HFF-Myc (cell line): ENCODE measurements at regions not wholly inside any gene's neighbourhood (a gene's known extent, or its start where the extent isn't known, plus 50 kb on each side); places are given as distances from the start of the nearest gene placed in this dataset.
"Not testable (repeated sequence)": the region's sequence is repeated elsewhere in the genome, so short reads cannot be mapped to it uniquely, and the experiment has no call there.

ENCODE experiments used
- DNase-seq: peaks from one replicate; pipeline ENCODE4 v3.0.0-alpha.2; 2011; ENCODE audit warnings: low read depth; ENCODE audit errors: extremely low read depth
- H3K4me3 ChIP-seq: replicated peaks from 2 replicates; pipeline ENCODE4 v1.5.1; 2011; ENCODE audit warnings: low read depth, mild to moderate bottlenecking, control low read depth, low read length
- TF ChIP-seq, protein P1 (sequence below): IDR thresholded peaks from 2 replicates; pipeline ENCODE4 v1.5.1; 2012; ENCODE audit warnings: mild to moderate bottlenecking, low read depth, low read length, control low read depth; ENCODE audit errors: missing control alignments

DNA sequence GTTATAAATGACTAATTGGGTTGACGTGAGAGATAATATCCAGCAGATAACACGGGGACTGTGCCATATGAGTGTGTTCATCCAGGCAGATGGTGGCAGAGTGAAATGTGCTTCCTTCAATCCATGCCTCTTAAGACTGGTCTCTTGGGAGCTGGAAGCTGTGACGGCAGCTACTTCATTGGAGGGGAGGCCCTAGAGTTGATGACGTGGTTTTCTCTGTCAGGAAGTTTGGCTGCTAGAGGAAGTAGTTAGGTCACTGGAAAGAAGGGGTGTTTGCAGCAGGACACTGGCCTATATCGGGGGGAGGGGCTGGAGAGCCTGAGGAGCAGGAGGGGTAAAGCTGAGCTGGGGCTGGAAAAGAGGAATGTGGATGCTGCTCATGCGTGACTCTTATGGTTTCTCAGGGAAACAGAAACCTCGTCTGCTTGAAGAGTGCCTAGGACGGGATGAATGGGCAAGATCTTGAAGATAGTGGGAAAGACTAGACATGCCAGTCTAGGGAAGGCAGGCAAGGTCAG, 3051.6 kb downstream of the RPIA start:
- not testable (repeated sequence) for DNase-seq

DNA sequence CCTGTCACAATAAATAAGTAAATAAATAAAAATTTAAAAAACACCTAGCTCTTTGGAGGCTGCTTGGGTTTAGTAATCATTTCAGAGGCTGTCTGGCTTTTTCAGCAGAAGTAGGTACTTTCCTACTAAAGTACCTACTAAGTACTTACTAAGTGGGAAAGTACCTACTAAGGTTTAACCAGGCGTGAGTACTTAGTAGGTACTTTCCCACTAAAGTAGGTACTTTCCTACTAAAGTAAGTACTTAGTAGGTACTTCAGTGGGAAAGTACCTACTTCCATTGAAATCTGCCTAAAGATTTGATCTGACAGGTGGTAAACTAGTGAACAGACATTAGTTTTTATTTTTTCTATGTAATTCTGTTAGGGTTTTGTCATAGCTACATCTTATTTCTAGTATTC, 3052.4 kb downstream of the RPIA start:
- DNase-seq, H3K4me3 ChIP-seq: not testable (repeated sequence)

More for the DNA sequence above, 3051.6 kb downstream of the RPIA start:
- H3K4me3 ChIP-seq = not testable (repeated sequence)

DNA sequence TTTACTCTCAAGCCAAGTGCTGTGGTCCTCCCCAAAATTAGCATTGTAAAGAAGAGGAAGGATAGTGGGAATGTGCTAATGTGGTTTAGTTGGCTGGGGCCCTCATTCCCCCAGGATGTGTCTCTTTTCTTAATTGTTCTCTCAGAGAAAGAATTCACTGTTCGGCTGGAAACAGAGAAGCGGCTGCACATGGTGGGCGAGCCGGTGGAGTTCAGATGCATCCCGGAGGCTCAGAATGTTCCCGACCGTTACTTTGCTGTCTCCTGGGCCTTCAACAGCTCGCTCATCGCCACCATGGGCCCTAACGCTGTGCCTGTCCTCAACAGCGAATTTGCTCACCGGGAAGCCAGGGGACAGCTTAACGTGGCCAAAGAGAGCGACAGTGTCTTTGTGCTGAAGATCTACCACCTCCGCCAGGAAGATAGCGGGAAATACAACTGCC, 3053.2 kb downstream of the RPIA start:
- H3K4me3 ChIP-seq, DNase-seq: not testable (repeated sequence)

DNA sequence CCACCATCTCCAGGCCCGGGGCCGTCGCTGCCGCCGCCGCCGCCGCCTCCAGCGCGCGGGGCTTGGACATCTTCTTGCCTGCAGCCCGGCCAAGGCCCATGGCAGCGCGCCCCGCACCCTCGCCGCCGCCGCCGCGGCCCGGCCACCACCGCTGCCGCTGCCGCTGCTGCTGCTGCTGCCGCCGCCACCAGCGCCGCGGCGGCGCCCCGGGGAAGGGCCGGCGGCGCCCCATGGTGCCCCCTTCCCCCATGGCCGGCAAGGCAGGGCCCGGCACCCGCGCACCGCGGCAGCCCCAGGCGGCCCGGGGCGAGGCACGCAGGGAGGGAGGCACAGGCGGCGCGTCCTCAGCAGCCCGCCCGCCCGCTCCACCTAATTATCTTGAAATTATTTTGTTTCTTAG, 3057.4 kb downstream of the RPIA start:
- no peak for DNase-seq
- TF ChIP-seq, protein P1, sequence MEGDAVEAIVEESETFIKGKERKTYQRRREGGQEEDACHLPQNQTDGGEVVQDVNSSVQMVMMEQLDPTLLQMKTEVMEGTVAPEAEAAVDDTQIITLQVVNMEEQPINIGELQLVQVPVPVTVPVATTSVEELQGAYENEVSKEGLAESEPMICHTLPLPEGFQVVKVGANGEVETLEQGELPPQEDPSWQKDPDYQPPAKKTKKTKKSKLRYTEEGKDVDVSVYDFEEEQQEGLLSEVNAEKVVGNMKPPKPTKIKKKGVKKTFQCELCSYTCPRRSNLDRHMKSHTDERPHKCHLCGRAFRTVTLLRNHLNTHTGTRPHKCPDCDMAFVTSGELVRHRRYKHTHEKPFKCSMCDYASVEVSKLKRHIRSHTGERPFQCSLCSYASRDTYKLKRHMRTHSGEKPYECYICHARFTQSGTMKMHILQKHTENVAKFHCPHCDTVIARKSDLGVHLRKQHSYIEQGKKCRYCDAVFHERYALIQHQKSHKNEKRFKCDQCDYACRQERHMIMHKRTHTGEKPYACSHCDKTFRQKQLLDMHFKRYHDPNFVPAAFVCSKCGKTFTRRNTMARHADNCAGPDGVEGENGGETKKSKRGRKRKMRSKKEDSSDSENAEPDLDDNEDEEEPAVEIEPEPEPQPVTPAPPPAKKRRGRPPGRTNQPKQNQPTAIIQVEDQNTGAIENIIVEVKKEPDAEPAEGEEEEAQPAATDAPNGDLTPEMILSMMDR = no peak
- no peak overlapping the region for H3K4me3 ChIP-seq

DNA sequence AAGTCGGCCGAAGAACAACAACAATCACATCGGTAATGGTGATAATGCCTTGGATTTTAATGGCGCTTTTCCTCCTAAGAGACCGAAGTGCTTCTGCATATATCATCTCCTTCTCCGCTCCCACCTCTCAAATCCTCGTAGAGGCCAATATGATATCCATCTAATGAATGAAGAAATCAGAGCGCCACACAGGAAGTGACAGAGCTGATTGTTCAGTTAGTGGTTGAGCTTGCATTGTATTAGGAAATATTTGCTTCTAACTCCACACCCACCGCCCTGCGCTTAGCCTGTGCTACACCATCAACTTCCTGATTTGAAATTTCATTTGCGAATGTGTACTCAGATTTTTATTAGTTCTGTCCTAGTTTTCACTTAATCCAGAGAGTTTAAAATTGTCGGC, 3058.2 kb downstream of the RPIA start:
- DNase-seq, H3K4me3 ChIP-seq: not testable (repeated sequence)

DNA sequence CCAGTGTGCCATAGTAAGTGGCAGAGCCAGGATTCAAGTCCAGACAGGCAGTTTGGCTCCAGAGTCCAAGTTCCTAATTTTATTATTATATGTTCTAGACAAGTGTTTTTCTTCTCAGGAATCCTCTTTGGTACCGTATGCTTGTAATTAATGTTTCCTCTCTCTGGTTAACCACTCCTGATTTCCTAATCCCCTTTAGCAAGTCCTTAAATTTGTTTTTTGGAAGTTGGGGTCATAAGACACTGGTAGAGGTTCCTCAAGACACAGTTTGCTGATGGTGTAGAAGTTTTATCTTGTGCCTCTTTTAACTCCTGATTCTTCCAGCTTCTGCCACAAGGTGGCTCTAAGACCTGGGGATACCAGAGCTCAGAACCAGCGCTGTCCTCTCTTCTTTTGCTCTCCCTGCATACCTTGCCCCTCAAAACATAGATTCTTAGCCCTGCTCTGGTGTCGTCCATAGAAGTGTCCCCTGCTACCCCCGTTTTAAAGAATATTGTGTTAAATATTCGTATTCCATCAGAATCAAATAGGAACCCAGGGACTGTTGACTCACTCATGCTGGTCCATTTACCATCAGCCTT, 3068.0 kb downstream of the RPIA start:
- not testable (repeated sequence) for DNase-seq, H3K4me3 ChIP-seq

DNA sequence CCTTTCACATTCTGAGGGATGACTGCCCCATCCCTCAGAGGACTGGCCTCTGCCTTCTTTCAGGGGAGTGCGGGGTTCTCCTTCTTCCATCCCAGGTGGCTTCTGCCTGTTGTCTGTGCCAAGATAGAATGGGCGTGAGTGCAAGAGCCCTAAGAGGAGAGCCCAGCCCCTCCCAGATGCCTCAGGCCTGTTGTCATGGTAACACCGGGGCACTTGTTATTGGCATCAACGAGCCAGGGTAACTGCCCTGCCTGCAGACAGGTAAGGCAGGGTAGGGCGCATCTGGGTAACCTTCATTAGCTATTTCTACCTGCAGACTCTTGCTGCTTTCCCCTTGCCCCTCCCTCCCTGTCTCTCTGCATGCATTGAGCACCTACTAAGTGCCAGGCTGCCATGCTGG, 3069.2 kb downstream of the RPIA start:
- not testable (repeated sequence) for DNase-seq, H3K4me3 ChIP-seq

DNA sequence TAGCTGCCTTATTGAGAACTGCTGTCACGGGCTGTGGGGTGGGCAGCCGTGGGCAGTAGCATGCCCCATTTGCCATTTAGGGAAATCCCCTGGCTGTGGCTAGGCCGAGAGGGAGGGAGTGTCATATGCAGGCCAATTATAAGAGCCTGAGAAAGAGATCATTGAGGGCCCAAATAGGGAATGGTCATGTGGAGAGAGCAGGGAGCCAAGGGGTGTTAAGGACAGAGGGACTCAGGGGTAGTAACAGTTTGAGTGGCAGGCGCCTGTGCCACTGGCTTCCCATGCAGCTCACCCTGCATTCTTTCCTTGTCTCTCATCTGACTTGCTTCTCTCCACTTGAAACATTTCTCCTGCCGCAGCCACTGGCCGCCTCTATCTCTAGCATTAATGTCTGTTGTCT, 3070.8 kb downstream of the RPIA start:
- not testable (repeated sequence) for H3K4me3 ChIP-seq, DNase-seq

DNA sequence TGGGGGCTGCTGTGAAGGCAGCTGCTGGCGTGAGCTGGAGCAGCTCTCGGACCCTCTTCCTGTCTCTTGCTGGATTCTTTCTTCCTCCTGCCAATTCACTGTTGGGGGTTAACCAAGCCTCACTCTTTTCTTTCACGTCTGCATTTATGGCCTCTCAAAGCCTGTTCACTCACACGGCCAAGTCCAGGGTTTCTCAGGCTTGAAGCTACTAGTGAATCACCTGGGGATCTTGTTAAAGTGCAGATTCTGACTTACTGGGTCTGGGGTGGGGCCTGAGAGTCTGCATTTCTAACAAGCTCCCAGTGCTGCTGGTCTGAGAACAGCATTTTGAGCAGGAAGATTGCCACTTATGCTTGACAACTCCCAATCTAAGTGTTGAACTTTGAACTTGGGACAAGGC, 3072.2 kb downstream of the RPIA start:
- H3K4me3 ChIP-seq, DNase-seq: not testable (repeated sequence)

DNA sequence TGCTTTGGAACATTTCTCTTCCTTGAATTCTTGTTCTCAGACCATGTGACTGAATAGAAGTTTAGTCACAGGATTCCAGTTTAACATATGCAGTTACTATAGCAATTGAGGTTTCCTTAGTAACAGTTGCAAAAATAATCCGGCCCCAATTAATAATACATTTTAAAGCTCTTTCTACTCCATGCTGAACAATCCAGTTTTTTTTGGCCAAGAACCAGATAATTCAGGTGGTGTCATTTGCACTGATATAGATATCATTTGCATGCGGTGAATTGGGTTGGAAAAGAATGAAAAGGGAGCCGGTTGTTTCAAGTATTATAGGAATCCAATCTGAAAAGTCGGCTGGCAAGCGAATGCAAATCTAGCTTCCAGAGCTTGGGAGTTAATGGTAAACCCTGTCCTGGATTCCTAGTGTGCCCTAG, 3073.1 kb downstream of the RPIA start:
- not testable (repeated sequence) for H3K4me3 ChIP-seq, DNase-seq

DNA sequence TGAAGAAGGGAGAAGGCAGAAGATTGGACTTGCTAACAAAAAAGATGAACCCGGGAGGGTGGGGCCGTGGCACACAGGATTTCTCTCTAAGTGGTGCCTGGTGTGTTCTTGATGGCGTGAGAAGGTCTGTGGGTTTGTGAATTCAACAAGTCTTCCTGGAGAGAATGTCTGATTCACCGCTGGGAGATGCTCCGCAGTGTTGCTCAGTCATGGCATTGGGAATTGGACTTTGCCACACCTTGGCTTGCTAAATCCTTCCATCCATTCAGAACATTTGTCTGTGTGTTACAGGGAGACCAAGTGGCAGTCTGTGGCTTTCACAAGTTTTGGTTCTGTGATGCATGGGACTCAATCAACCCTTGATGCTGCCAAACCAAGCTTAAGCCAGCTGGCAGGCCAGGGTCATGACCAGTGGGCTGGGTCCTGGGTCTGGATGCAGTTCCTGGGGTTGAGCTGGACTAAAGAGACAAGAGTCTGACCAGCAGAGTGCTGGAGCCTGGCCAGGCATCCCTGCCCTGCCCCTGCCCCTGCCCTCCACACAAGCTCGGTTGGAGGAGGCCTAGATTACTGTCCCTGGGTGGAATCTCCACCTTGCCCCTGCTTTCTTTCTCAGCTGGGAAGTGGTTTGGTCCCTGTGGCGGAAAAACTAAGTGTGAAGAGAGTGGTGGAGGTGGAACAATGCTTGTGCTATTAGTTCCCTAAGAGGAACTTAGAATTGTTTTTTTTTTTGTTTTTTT, 3073.7 kb downstream of the RPIA start:
- DNase-seq, H3K4me3 ChIP-seq: not testable (repeated sequence)

DNA sequence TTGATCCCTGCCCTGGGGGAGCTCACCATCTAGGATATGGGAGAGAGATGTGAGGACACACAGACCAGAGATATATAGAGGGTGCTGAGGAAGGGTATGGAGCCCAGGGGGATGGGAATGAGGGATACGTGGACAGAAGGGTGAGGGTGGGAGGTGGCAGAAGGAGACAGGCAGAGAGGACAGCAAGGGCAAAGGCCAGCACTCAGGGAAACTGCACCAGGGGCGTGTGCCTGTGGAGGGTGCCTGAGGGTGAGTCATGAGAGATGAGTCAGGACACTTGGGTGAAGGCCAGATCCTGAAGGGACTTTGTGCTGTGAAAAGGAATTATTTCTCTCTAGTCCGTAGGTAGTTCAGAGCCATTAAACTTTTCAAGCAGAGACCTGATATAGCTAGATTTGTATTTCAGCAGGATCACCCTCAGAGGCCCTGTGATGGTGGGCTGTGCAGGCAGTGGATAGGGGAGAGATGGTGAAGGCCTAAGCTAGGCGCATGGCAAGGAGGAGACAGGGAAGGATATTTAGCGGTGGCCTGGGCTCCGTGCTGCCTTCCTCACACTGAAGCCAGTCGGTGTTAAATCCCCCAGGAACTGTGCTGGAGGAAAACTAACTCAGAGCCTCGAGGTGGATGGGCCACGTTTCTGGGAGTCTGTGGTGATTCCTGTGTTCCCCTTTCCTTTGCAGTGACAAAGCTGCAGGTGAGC, 3075.0 kb downstream of the RPIA start:
- H3K4me3 ChIP-seq = not testable (repeated sequence)
- peak; percentile 11 for DNase-seq

DNA sequence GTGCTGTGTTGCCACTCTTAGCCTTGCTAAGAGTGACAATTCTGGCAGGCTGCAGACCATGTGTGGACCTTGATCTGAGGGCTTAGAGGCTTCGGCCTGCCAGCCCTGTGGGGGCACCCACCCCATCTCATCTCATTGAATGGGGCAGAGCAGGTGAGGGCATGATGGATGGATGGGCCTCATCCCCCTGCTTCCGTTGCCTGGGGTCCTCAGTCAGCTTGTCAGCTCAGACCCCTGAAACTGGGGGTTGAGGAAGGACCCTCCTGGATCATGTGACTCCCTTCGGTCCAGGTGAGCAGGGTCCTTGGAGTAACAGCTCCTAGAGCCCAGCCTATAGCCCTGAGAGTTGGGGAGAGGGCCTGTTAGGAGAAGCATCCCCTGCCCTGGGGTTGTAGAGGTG, 3076.8 kb downstream of the RPIA start:
- not testable (repeated sequence) for DNase-seq, H3K4me3 ChIP-seq

DNA sequence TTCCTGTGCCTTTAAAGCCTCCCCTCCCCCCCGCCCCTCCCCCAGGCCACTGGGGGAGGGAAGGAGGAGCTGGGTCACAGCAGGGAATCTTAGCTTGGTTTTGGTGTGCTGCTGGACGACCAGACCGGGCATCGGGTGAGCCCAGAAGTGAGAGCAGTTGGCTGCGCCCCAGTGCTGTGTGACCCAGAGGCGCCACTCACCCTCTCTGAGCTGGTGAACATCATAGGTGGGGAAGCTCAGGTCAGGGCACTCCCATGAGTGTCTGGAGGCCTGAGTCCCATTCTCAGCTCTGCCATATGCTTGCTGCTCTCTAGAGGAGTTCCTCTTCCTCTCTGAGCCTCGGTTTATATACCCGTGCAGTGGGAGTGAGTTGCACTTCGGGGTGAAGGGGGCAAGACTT, 3077.5 kb downstream of the RPIA start:
- not testable (repeated sequence) for H3K4me3 ChIP-seq, DNase-seq

DNA sequence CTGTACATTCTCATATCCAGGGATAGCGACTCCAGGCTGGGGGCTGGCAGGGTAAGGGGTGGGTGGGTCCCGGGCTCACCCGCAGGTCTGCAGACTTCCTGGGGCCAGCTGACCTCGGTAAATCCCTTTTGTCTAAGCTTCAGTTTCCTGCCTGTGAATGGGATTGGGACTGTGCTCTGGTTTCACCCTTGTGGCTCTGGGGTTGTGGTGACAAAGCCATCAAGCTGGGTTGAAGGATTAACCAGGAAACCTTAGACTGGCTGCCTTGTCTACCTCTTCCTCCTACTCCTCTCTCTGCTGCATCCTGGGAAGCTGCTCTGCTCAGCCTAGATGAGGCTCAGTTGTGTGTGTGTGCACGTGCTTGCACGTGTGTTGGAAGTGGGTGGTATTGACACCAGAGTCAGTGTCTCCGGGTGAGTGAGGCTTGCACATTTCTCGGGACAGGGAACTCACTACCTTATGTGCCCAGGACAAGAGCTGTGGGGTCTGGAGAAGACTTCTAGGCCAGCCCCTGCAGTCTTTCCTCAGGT, 3078.6 kb downstream of the RPIA start:
- H3K4me3 ChIP-seq = not testable (repeated sequence)

DNA sequence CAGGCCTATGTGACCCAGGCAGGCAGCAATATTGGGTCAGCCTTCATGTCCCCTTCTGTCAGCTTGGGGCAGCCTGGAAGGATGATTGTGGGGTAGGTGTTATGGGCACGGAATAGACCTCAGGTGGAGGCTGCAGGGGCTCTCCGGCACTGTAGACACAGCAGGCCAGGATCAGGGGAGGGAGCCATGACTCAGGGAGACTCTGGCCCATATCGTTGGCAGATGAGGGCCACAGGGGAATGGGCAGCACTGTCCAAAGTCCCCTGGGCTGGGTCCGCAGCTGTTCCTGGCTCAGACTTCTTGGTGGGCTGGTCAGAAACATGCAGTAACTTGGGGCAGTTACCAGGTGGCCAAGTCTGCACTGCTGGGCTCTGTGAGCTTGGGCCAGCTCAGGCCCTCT, 3080.1 kb downstream of the RPIA start:
- not testable (repeated sequence) for H3K4me3 ChIP-seq, DNase-seq

More for the DNA sequence above, 3078.6 kb downstream of the RPIA start:
- not testable (repeated sequence) for DNase-seq

DNA sequence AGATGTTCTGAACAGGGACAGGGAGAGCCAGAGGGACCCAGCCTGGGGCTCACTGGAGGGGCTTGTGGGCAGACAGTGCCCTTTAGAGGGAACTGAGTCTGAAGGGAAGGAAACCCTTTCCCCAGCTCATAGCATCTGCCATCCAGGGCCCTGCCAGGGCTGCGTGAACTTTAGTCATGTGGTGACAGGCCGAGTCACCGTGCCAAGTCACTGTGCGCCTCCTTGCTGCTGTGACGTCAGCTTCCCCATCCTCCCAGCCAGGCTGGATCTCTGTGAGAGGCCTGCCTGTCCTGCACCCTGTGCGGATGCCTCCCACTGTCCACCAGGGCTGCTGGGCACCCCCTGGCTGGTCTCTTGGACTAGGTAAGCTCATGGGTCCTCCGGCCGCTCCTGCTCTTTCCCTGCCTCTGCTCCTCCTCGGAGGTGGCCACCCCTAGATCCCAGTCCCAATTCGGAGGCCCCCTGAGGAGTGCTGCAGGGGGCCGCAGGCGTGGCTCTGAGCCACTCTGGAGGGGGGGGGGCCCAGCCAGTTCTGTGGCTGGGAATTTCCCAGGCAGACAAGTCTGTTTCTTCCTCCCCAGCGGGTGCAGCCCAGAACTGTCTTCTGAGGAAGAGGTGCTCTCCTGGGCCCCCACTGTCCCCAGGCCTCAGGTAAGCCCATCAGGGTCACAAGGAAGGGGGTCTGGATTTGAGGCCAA, 3080.9 kb downstream of the RPIA start:
- DNase-seq, H3K4me3 ChIP-seq: not testable (repeated sequence)
